Heart right ventricle (tissue), 16 donors: ENCODE measurements at regions not wholly inside any gene's neighbourhood (a gene's known extent, or its start where the extent isn't known, plus 50 kb on each side); places are given as distances from the start of the nearest gene placed in this dataset.
A peak's percentile ranks its signal among the peaks of the same experiment; 100 is the strongest.
"Not testable (repeated sequence)": the region's sequence is repeated elsewhere in the genome, so short reads cannot be mapped to it uniquely, and the experiment has no call there.

ENCODE experiments used
- ATAC-seq, 8 donors: fragments of 200-7000 bp; cut with Tn5 transposase; one replicate each; pipeline ENCODE4 v1.9.1; 2020; ENCODE audit warnings: mild to moderate bottlenecking in 8 of 8, moderate library complexity in 8 of 8, moderate number of reproducible peaks in 1 of 8
- DNase-seq, 2 donors: peaks; one replicate each; pipeline ENCODE4 v3.0.0-alpha.2; 2020
- H3K27ac ChIP-seq, 10 donors: fragments of 200-600 bp; sonication (generic) in 2 of 10; one replicate each; pipeline versions ENCODE4 v1.5.0 to v1.8.0; 2020 to 2022; ENCODE audit warnings: mild to moderate bottlenecking in 3 of 10
- H3K27me3 ChIP-seq, 7 donors: fragments of 200-600 bp; one replicate each; pipeline ENCODE4 v1.8.0; 2021 to 2022; ENCODE audit warnings: mild to moderate bottlenecking in 2 of 7
- H3K36me3 ChIP-seq, 9 donors: fragments of 200-600 bp; sonication (generic) in 1 of 9; one replicate each; pipeline versions ENCODE4 v1.5.0 to v1.8.0; 2020 to 2022; ENCODE audit warnings: mild to moderate bottlenecking in 2 of 9
- H3K4me1 ChIP-seq, 9 donors: fragments of 200-600 bp; sonication (generic) in 1 of 9; one replicate each; pipeline versions ENCODE4 v1.5.0 to v1.8.0; 2020 to 2022; ENCODE audit warnings: mild to moderate bottlenecking in 4 of 9
- H3K4me3 ChIP-seq, 10 donors: fragments of 200-600 bp; sonication (generic) in 2 of 10; one replicate each; pipeline versions ENCODE4 v1.5.0 to v1.8.0; 2020 to 2022; ENCODE audit warnings: mild to moderate bottlenecking in 7 of 10, moderate library complexity in 2 of 10
- H3K9me3 ChIP-seq, 11 donors: fragments of 200-600 bp in 10 of 11; sonication (generic) in 2 of 11; one replicate each; pipeline versions ENCODE4 v1.5.0 to v1.8.0; 2013 to 2022; ENCODE audit warnings: mild to moderate bottlenecking in 2 of 11, control low read depth in 1 of 11, moderate library complexity in 1 of 11
- WGBS, 2 donors: extraction: QIAGEN DNeasy Blood & Tissue Kit; methylation state at CpG; one replicate each; pipeline ENCODE4 v1.1.7; 2013; ENCODE audit warnings: inconsistent platforms in 1 of 2; 5-methylcytosine and 5-hydroxymethylcytosine counted together
- intact Hi-C, 10 donors: fragments of 100-400 bp; cut with DNase I; formaldehyde crosslinking; loops; one replicate each; pipeline versions ENCODE4 v1.11.1 to v1.14.2; 2022
- TF ChIP-seq, protein P1 (sequence below), 9 donors: fragments of 200-600 bp; sonication (generic) in 2 of 9; IDR thresholded peaks; one replicate each; pipeline versions ENCODE4 v1.5.0 to v1.8.0; 2021 to 2022; ENCODE audit warnings: antibody characterized with exemption in 9 of 9, mild to moderate bottlenecking in 5 of 9, moderate library complexity in 1 of 9
- donor health status: Arrhythmogenic right ventricular cardiomyopathy.
- donor health status: ischemic (EF 13 %, LVEDD 7.1; RV severe dilation, severe dysfunction).
- donor health status: healthy with polysubstance abuse.
- donor health status: DM: no; HTN: yes; CAD: no.
- donor health status: DM: no; HTN: no; CAD: no.
- donor health status: ischemic (EF 25% LVEDD 6.9; RV normal size, moderate dysfunction).
- donor health status: ischemic (EF 25% LVEDD 5.7; RV mildly dilated, moderate dysfunction).
- donor health status: healthy.
- donor health status: DM: yes; HTN: yes; CAD: no.
- donor health status: Ischemic cardiomyopathy.
- donor health status: ischemic (EF 35%, LVEDD 5.7; RV mildly dilated, moderate dysfunction).
- donor health status: nonischemic (EF 11% LVEDD 7.7; RV severe dilation, severe dysfunction).
- donor health status: DM: yes; HTN: yes; CAD: no.
- donor health status: PGD.
- donor health status: ischemic (EF 29% LVEDD 5.4; RV normal size, mild dysfunction).
- donor health status: nonischemic (EF 23%, LVEDD 6.1; RV moderate dilation, normal function).

DNA sequence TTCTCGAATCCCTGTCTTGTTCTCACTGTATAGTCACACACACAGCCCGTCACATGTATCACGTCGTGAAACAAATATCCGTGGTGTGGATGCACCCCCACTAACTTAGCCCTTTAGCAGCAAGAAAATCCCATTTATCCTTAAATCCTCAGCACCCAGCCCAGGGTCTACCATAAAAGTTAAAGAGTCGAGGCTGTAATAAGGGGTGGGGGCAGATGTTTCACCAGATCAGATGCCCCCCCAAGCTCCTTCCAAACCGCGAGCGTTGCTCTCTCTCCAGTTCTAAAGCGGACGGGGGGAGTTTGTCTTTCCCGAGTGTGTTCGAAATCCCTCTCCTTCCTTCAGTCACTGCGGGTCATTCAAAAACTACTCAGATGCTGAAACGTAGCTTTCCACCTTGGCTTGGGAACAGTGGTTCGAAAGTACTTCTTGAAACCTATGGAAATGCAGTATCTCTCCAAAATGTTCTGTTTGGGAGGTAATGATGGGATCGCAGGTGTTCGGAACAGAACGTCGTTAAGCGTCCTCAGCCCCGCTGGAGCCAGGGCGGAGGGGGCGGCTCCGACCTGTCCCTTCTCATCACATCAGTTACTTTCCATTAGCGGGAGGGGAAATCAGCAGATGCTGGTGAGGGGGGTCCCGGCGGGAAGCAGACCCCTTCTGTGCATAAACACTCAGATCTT, 156.2 kb downstream of the BRD1 start:
- TF ChIP-seq, protein P1, sequence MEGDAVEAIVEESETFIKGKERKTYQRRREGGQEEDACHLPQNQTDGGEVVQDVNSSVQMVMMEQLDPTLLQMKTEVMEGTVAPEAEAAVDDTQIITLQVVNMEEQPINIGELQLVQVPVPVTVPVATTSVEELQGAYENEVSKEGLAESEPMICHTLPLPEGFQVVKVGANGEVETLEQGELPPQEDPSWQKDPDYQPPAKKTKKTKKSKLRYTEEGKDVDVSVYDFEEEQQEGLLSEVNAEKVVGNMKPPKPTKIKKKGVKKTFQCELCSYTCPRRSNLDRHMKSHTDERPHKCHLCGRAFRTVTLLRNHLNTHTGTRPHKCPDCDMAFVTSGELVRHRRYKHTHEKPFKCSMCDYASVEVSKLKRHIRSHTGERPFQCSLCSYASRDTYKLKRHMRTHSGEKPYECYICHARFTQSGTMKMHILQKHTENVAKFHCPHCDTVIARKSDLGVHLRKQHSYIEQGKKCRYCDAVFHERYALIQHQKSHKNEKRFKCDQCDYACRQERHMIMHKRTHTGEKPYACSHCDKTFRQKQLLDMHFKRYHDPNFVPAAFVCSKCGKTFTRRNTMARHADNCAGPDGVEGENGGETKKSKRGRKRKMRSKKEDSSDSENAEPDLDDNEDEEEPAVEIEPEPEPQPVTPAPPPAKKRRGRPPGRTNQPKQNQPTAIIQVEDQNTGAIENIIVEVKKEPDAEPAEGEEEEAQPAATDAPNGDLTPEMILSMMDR (IDR thresholded peaks at IDR 0.05): no peak
- peak overlapping the region in 1 of 10 donors; percentile 77 for H3K27ac ChIP-seq
- H3K9me3 ChIP-seq: peaks cover 0 to 7% (median 0%) of the 10 kb centered on the region in 11 donors
- ATAC-seq (no peak), DNase-seq (no peak)
- peaks cover 2 to 17% (median 10%) of the 10 kb centered on the region in 9 donors for H3K4me1 ChIP-seq
- H3K4me3 ChIP-seq: peak overlapping the region in 7 of 10 donors; percentile 21 to 61 (median 47)
- H3K27me3 ChIP-seq: peaks cover 12 to 62% (median 48%) of the 10 kb centered on the region in 7 donors
- intact Hi-C loops: no loop called here
- WGBS, 2 donors: 20 to 23% methylated on average over 28 of the region's 28 CpGs
- no peaks in the 10 kb centered on the region for H3K36me3 ChIP-seq

DNA sequence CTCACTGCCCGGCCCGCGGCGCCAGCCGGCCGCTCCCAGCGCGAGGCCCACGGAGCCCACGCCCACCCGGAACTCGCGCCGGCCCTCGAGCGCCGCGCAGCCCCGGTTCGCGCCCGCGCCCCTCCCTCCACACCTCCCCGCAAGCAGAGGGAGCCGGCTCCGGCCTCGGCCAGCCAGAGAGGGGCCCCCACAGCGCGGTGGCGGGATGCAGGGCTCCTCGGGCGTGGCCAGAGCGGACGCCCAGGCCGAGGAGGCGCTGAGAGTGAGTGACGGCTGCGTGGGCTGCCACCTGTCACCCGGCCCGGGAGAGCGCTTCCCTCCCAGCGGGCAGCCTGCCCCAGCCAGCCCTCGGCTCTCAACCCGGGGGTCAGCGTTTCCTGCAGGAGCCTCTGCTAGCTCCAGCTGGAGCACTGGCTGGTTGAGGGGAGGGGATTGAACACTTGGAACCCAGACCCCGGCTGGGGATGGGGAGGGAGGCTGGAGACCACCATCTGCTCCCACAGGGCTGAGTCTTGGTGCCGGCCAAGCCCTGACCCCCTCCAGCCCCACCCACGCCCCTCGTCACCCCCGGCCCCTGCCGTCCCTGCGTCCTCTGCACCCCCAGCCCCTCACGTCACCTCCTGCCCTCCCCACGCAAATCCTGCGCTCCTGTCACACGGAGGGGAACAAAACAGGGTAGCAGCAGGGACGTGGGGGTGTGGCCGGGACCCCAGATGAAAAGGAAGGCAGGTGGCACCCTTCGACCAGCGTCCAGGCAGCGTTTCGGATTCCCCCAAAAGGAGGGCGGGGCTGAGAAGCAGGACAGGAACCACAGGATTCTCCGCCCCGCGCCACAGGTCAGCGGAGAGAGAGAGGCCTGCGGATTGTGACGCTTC, 157.0 kb downstream of the BRD1 start:
- H3K4me1 ChIP-seq: peaks cover 2 to 22% (median 13%) of the 10 kb centered on the region in 9 donors
- DNase-seq: peak in 1 of 2 donors; percentile 11
- H3K27me3 ChIP-seq: peaks cover 12 to 68% (median 53%) of the 10 kb centered on the region in 7 donors
- TF ChIP-seq, protein P1 (IDR thresholded peaks at IDR 0.05): no peak
- H3K4me3 ChIP-seq: peak overlapping the region in 9 of 10 donors; percentile 21 to 61 (median 46)
- WGBS, 2 donors: 1 to 2% methylated on average over 62 to 69 of the region's 69 CpGs
- intact Hi-C loops: no loop called here
- peaks cover 0 to 7% (median 0%) of the 10 kb centered on the region in 11 donors for H3K9me3 ChIP-seq
- peak overlapping the region in 6 of 10 donors; percentile 44 to 77 (median 57) for H3K27ac ChIP-seq
- ATAC-seq: peak; percentile 42 to 85 (median 62)
- no peaks in the 10 kb centered on the region for H3K36me3 ChIP-seq

DNA sequence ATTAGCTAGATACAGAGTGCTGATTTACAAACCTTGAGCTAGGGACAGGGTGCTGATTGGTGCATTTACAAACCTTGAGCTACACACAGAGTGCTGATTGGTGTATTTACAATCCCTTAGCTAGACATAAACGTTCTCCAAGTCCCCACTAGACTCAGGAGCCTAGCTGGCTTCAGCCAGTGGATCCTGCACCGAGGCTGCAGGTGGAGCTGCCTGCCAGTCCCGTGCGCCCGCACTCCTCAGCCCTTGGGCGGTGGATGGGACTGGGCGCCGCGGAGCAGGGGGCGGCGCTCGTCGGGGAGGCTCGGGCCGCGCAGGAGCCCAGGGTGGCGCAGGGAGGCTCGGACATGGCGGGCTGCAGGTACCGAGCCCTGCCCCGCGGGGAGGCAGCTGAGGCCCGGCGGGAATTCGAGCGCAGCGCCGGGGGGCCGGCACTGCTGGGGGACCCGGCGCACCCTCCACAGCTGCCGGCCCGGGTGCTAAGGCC, 157.7 kb downstream of the BRD1 start:
- H3K36me3 ChIP-seq, H3K9me3 ChIP-seq, intact Hi-C loops, DNase-seq: not testable (repeated sequence)
- Histone ChIP-seq H3K27ac (peak overlapping the region in 6 of 10 donors; percentile 44 to 77 (median 57)), H3K4me1 (peaks cover 2 to 25% (median 17%) of the 10 kb centered on the region in 9 donors), H3K4me3 (peak overlapping the region in 9 of 10 donors; percentile 21 to 61 (median 46)), H3K27me3 (peaks cover 12 to 68% (median 53%) of the 10 kb centered on the region in 7 donors)
- TF ChIP-seq, protein P1 (IDR thresholded peaks at IDR 0.05): peak in 1 of 9 donors; percentile 7
- WGBS, 2 donors: 2 to 5% methylated on average over 33 of the region's 33 CpGs
- ATAC-seq: peak in 1 of 8 donors; percentile 30

- peak overlapping the region in 2 of 10 donors; percentile 62 to 69 for H3K27ac ChIP-seq
- DNase-seq, H3K9me3 ChIP-seq, intact Hi-C loops, H3K36me3 ChIP-seq, ATAC-seq: not testable (repeated sequence)
- H3K4me3 ChIP-seq: peak overlapping the region in 1 of 10 donors; percentile 61
- peaks cover 2 to 28% (median 19%) of the 10 kb centered on the region in 9 donors for H3K4me1 ChIP-seq
- 59 to 78% methylated on average over 1 of the region's 1 CpG for WGBS, 2 donors
- peaks cover 12 to 65% (median 50%) of the 10 kb centered on the region in 7 donors for H3K27me3 ChIP-seq
Measured at GRCh38 chr22:49669427-49669968, 158.2 kb downstream of the BRD1 start.
